ENCODE measurements at regions not wholly inside any gene's neighbourhood (a gene's known extent, or its start where the extent isn't known, plus 50 kb on each side); places are given as distances from the start of the nearest gene placed in this dataset.
A peak's percentile ranks its signal among the peaks of the same experiment; 100 is the strongest.

- Histone ChIP-seq H3K4me3 (ENCODE audit: low read depth, low read length) (no peak overlapping the region), H3K27me3 (replicated peaks) (no peaks in the 10 kb centered on the region), H3K27ac (peak overlapping the region; percentile 14), H3K36me3 (replicated peaks) (no peaks in the 10 kb centered on the region)
- no peak for TF ChIP-seq CTCF (IDR thresholded peaks at IDR 0.05; ENCODE audit: low read depth, low read length, missing control alignments)
- DNase-seq = no peak
- in situ Hi-C loops (cut with HindIII; ENCODE audit: low pct_ligation_motif_present, low sequenced_read_pairs) = no loop called here
Measured at GRCh38 chr1:103190766-103191165, 82.4 kb upstream of the COL11A1 start.

GRCh38 chr1:103187673-103188072, 79.4 kb upstream of the COL11A1 start:
- in situ Hi-C loops (cut with HindIII; ENCODE audit: low pct_ligation_motif_present, low sequenced_read_pairs) = no loop called here
- no peak overlapping the region for H3K27ac ChIP-seq

GRCh38 chr1:103180660-103181059, 72.3 kb upstream of the COL11A1 start:
- peak; percentile 84 for DNase-seq
- TF ChIP-seq CTCF (IDR thresholded peaks at IDR 0.05; ENCODE audit: low read depth, low read length, missing control alignments) = no peak
- Histone ChIP-seq H3K27ac (no peak overlapping the region), H3K4me3 (ENCODE audit: low read depth, low read length) (no peak overlapping the region), H3K27me3 (replicated peaks) (no peaks in the 10 kb centered on the region), H3K36me3 (replicated peaks) (no peaks in the 10 kb centered on the region)
- in situ Hi-C loops (cut with HindIII; ENCODE audit: low pct_ligation_motif_present, low sequenced_read_pairs) = no loop called here

More at GRCh38 chr1:103187673-103188072, 79.4 kb upstream of the COL11A1 start:
- no peaks in the 10 kb centered on the region for H3K27me3 ChIP-seq (replicated peaks)
- H3K36me3 ChIP-seq (replicated peaks) = no peaks in the 10 kb centered on the region
- no peak for DNase-seq
- H3K4me3 ChIP-seq (ENCODE audit: low read depth, low read length) = no peak overlapping the region
- no peak for TF ChIP-seq CTCF (IDR thresholded peaks at IDR 0.05; ENCODE audit: low read depth, low read length, missing control alignments)

- no peaks in the 10 kb centered on the region for H3K36me3 ChIP-seq (replicated peaks)
- H3K27me3 ChIP-seq (replicated peaks) = no peaks in the 10 kb centered on the region
- in situ Hi-C loops (cut with HindIII; ENCODE audit: low pct_ligation_motif_present, low sequenced_read_pairs) = no loop called here
- TF ChIP-seq CTCF (IDR thresholded peaks at IDR 0.05; ENCODE audit: low read depth, low read length, missing control alignments) = no peak
- H3K4me3 ChIP-seq (ENCODE audit: low read depth, low read length) = no peak overlapping the region
- H3K27ac ChIP-seq = no peak overlapping the region
- no peak for DNase-seq
Measured at GRCh38 chr1:103177108-103177775, 68.9 kb upstream of the COL11A1 start.

- Histone ChIP-seq H3K36me3 (replicated peaks) (no peaks in the 10 kb centered on the region), H3K4me3 (ENCODE audit: low read depth, low read length) (no peak overlapping the region), H3K27ac (no peak overlapping the region), H3K27me3 (replicated peaks) (no peaks in the 10 kb centered on the region)
- TF ChIP-seq CTCF (IDR thresholded peaks at IDR 0.05; ENCODE audit: low read depth, low read length, missing control alignments) = no peak
- DNase-seq = no peak
- in situ Hi-C loops (cut with HindIII; ENCODE audit: low pct_ligation_motif_present, low sequenced_read_pairs) = no loop called here
Measured at GRCh38 chr1:103171041-103171590, 62.8 kb upstream of the COL11A1 start.

- TF ChIP-seq CTCF (IDR thresholded peaks at IDR 0.05; ENCODE audit: low read depth, low read length, missing control alignments) = no peak
- in situ Hi-C loops (cut with HindIII; ENCODE audit: low pct_ligation_motif_present, low sequenced_read_pairs) = no loop called here
- Histone ChIP-seq H3K27me3 (replicated peaks) (no peaks in the 10 kb centered on the region), H3K27ac (no peak overlapping the region), H3K4me3 (ENCODE audit: low read depth, low read length) (no peak overlapping the region), H3K36me3 (replicated peaks) (no peaks in the 10 kb centered on the region)
- DNase-seq = no peak
Measured at GRCh38 chr1:103170609-103171008, 62.3 kb upstream of the COL11A1 start.
